Natural killer cell treated with Interleukin-12 subunit alpha and Interleukin-12 subunit beta and Interleukin-15 and Interleukin-18, amount 100 ng/mL, for 72 hours (primary cell): ENCODE measurements at regions not wholly inside any gene's neighbourhood (a gene's known extent, or its start where the extent isn't known, plus 50 kb on each side); places are given as distances from the start of the nearest gene placed in this dataset.

Source experiments
- ATAC-seq, 2 donors: fragments of 150-1000 bp; cut with Tn5 transposase in 1 of 2; sonication (Bioruptor Pico), chemical (Tn5 transposase) in 1 of 2; 2 replicates each; pipeline ENCODE4 v1.10.0; 2021
- DNase-seq: peaks from one replicate; pipeline ENCODE4 v3.0.0; 2022; ENCODE audit warnings: low spot score
- H3K27ac Mint-ChIP-seq, 2 donors: 1 replicate in 1 of 2; 2 replicates in 1 of 2; pipeline ENCODE4 v1.8.0; 2022; ENCODE audit warnings: mixed read lengths in 2 of 2, mild to moderate bottlenecking in 1 of 2, moderate library complexity in 1 of 2
- H3K27me3 Mint-ChIP-seq, 2 donors: 1 replicate in 1 of 2; 2 replicates in 1 of 2; pipeline ENCODE4 v1.8.0; 2022; ENCODE audit warnings: mixed read lengths in 2 of 2
- H3K36me3 Mint-ChIP-seq: one replicate; pipeline ENCODE4 v1.8.0; 2022; ENCODE audit warnings: mixed read lengths
- H3K4me1 Mint-ChIP-seq, 2 donors: 1 replicate in 1 of 2; 2 replicates in 1 of 2; pipeline ENCODE4 v1.8.0; 2022; ENCODE audit warnings: low read depth in 2 of 2, mixed read lengths in 2 of 2, mild to moderate bottlenecking in 1 of 2
- H3K4me3 Mint-ChIP-seq: one replicate; pipeline ENCODE4 v1.8.0; 2022; ENCODE audit warnings: mixed read lengths
- H3K9me3 Mint-ChIP-seq: 2 replicates; pipeline ENCODE4 v1.8.0; 2022; ENCODE audit warnings: mixed read lengths

DNA sequence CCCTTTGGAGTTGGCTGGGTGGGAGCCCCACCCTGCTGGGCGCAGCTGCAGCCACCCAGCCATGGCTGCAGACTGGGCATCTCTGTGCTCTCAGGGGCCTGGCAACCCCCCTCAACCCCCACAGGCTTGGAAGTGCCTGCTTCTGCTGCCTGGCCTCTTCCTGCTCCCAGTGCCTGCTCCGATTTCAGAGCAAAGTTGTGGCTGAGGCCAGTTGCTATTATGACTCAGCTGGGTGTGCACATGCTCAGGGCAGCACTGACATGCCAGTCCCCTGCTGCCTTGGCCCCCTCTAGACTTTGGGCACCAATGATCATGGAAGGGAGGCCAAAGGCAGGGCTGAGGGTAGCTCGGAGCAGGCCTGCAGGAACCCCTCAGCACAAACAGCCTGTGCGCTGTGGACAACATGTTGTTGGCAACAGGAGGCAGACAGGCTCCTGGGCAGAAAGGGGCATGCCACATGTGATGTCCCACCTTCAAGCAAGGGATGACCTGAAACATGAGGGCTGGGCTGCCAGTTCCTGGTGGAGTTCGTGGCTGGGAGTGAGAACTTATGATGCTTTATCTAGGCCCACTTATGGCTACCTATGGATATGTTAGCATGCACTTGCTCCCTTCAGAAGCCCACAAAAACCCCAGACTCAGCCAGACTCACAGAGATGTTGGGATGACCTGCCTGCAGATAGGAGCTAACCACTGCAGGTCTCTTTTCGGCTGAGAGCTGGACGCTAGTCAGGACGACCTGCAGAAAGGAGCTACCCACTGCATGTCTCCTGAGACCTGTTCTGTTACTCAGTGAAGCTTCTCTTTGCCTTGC lies 96.4 kb upstream of the AMOTL1 start:
- H3K36me3 Mint-ChIP-seq: no peaks in the 10 kb centered on the region
- peaks cover 3 to 8% of the 10 kb centered on the region in 2 donors for H3K27me3 Mint-ChIP-seq
- no peaks in the 10 kb centered on the region for H3K9me3 Mint-ChIP-seq
- no peak overlapping the region for H3K4me3 Mint-ChIP-seq
- no peak overlapping the region for H3K27ac Mint-ChIP-seq
- no peaks in the 10 kb centered on the region for H3K4me1 Mint-ChIP-seq
- peak in 1 of 2 donors; percentile 11 for ATAC-seq
- no peak for DNase-seq

DNA sequence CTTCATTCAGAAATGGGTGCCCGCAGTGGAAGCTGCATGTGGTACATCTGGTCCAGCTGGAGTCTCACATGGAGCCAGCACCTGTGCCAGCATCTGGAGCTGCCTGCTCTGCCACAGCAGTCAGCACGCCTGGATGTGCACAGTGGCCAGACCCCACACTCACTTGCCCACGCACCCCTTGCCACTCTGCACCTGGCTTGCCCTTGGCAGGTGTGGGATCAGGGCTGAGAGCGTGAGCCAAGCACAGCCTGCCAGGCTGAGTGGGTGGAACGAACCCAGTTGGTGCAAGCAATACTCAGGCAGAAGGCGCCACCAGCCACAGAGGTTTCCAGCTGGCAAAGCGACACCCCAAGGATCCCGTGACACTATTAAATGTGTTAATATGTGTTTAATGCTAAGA lies 95.5 kb upstream of the AMOTL1 start:
- Mint-ChIP-seq H3K27me3 (peaks cover 0 to 8% of the 10 kb centered on the region in 2 donors), H3K4me3 (no peak overlapping the region)

DNA sequence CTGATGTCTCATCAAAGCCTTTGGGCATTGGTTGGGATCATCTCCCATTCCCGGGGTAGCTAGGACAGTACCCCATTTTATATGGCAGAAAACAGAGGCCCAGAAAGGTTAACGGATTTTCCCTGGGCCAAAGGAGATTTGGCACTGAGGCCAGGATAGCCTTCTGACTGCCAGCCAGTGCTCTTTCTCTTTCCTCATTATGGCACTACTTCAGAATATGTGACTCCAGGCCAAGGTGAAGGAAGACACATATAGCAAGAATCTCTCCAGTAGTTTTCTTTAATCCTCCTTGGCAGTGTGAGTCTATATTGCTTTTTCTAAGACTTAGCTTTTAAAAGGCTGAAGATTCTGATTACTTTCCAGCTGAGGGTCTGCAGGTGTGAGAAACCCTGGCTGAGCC lies 94.8 kb upstream of the AMOTL1 start:
- no peak overlapping the region for H3K27ac Mint-ChIP-seq
- H3K27me3 Mint-ChIP-seq: peaks cover 0 to 6% of the 10 kb centered on the region in 2 donors
- ATAC-seq (no peak), DNase-seq (no peak)
- no peak overlapping the region for H3K4me3 Mint-ChIP-seq
- H3K4me1 Mint-ChIP-seq: no peaks in the 10 kb centered on the region
- no peaks in the 10 kb centered on the region for H3K36me3 Mint-ChIP-seq
- no peaks in the 10 kb centered on the region for H3K9me3 Mint-ChIP-seq

More for the DNA sequence above, 95.5 kb upstream of the AMOTL1 start:
- no peaks in the 10 kb centered on the region for H3K9me3 Mint-ChIP-seq
- DNase-seq (no peak), ATAC-seq (no peak)
- H3K4me1 Mint-ChIP-seq: no peaks in the 10 kb centered on the region
- H3K36me3 Mint-ChIP-seq: no peaks in the 10 kb centered on the region
- no peak overlapping the region for H3K27ac Mint-ChIP-seq

DNA sequence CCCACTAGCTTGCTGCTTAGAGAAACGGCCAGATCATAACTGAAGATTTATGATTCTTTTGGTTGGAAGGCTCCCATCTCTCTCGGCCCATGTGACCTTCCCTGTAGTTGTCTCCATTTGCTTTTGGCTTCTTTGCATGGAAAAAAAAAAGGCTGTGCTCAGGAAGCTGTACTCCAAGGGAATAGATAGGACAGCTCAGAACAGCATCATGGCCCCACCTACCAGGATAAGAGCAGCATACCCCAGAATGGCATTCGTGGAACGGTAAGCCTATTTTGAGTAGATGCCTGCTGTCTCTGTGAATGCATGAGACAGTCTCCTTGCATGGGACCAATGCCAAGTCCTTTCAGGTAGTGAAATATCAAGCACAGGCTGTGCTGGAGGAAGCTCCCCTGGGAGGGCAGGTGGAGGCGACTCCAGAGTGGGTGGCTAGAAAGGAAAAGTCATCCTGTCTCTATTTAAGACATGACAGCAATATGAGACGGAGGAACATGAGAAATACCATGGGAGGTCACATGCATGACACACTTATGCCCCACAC lies 94.1 kb upstream of the AMOTL1 start:
- H3K9me3 Mint-ChIP-seq: no peaks in the 10 kb centered on the region
- H3K36me3 Mint-ChIP-seq: no peaks in the 10 kb centered on the region
- no peak overlapping the region for H3K27ac Mint-ChIP-seq
- ATAC-seq (no peak), DNase-seq (no peak)
- peaks cover 0 to 6% of the 10 kb centered on the region in 2 donors for H3K27me3 Mint-ChIP-seq
- no peaks in the 10 kb centered on the region for H3K4me1 Mint-ChIP-seq
- no peak overlapping the region for H3K4me3 Mint-ChIP-seq

DNA sequence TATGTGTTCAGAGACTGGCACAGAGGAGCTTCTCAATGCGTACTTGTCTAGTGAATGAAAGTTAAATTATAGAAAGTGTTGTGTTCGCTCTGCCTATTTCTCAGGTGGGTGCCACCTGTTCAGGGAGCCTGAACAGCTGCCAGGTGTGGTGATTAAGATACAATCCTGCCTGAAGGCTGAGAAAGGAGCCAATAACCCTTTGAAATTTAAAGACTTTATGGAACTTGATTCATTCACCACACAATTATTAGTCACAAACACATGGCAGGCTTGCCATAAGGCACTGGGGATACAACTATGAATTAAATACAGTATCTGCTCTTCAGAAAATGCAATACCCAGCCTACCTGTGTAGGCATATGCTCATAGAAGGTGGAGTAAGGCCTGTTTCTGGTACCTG lies 92.9 kb upstream of the AMOTL1 start:
- DNase-seq (no peak), ATAC-seq (no peak)
- Mint-ChIP-seq H3K4me3 (no peak overlapping the region), H3K4me1 (no peaks in the 10 kb centered on the region), H3K36me3 (no peaks in the 10 kb centered on the region), H3K27me3 (peaks cover 0 to 3% of the 10 kb centered on the region in 2 donors), H3K27ac (no peak overlapping the region), H3K9me3 (no peaks in the 10 kb centered on the region)

DNA sequence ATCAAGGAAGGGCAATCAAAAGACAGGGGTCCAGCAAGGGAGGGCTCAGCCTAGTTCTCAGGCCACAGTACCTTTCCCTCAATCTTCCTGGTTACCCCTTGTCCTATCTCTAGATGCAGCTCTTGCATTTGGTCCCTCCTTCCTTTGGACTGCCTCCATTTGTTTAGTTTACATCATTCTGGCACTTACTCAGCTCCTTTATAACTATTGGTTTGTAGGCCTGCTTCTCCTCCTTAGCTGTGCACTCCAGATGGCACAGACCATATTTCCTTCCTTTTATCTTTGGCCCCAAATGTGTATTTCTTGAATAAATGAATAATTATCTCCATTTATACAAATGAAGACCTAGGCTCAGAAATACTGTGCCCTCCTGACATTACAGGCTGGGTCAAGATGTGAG lies 92.3 kb upstream of the AMOTL1 start:
- Mint-ChIP-seq H3K4me3 (no peak overlapping the region), H3K27ac (no peak overlapping the region), H3K9me3 (no peaks in the 10 kb centered on the region), H3K36me3 (no peaks in the 10 kb centered on the region), H3K4me1 (no peaks in the 10 kb centered on the region), H3K27me3 (peaks cover 3% of the 10 kb centered on the region in 2 donors)
- no peak for DNase-seq
- ATAC-seq: no peak

DNA sequence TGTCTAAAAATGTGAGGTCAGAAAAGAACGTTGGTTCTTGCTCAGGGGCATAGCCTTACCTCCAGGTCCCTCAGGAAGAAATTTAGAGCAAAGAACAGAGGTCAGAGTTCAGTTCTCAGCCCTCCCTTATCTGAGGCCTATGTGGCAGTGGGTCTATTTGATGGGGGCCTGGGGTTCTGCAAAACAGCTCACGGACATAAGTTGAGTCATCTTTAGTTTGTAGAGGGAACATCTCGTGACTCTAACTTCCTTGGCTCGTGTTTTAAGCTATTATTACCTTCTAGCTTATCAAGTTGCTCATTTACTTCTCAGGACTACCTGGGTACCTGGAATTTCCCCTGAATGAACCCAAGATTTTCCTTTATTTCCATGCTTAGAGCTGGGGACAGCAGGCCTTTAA lies 91.3 kb upstream of the AMOTL1 start:
- H3K4me3 Mint-ChIP-seq: no peak overlapping the region
- H3K4me1 Mint-ChIP-seq: no peaks in the 10 kb centered on the region

DNA sequence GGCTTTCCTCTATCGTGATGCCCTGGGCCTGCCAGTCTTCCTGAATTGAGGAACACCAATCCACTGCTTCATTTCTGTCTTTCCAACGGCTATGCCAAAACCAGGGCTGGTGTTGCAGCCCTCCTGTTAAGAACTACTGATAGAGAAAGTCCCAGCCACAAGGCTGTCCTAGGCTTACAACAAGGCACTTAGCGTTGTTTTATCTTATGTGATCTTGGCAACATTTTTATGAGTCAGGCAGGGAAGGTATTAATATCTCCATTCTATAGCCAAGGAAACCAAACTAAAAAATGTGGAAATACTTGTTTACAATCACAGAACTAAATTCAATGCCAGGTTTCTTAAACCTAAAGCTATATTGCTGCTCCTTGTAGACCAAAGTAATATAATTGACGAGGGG lies 89.9 kb upstream of the AMOTL1 start:
- H3K4me1 Mint-ChIP-seq: no peaks in the 10 kb centered on the region
- no peak overlapping the region for H3K4me3 Mint-ChIP-seq
- H3K27me3 Mint-ChIP-seq: peaks cover 8 to 11% of the 10 kb centered on the region in 2 donors
- no peak overlapping the region for H3K27ac Mint-ChIP-seq
- H3K36me3 Mint-ChIP-seq: no peaks in the 10 kb centered on the region
- no peaks in the 10 kb centered on the region for H3K9me3 Mint-ChIP-seq
- DNase-seq: no peak
- ATAC-seq: no peak

More for the DNA sequence above, 91.3 kb upstream of the AMOTL1 start:
- DNase-seq (no peak), ATAC-seq (no peak)
- Mint-ChIP-seq H3K36me3 (no peaks in the 10 kb centered on the region), H3K27ac (no peak overlapping the region), H3K9me3 (no peaks in the 10 kb centered on the region), H3K27me3 (peaks cover 7 to 8% of the 10 kb centered on the region in 2 donors)

DNA sequence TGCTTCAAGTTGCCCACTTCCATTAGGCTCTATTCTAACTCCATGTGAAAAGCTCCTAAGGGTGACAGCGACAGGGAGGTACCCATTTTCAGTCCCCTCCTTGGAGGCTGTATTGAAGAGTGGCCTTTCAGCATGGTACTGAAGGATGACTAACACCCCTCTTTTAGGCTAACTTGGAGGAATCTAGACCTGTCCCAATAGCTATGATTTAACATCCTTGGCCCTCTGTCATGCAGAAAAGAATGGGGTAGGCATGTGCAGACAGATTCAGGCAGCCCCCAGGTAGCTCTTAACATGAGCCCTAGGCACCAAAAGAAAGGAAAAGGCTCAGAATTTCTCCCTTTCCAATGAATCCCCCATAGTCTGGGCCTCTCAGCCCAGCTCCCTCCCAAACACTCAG lies 89.3 kb upstream of the AMOTL1 start:
- Mint-ChIP-seq H3K27ac (no peak overlapping the region), H3K4me1 (no peaks in the 10 kb centered on the region), H3K36me3 (no peaks in the 10 kb centered on the region), H3K4me3 (no peak overlapping the region), H3K27me3 (peaks cover 8 to 11% of the 10 kb centered on the region in 2 donors), H3K9me3 (no peaks in the 10 kb centered on the region)
- DNase-seq (no peak), ATAC-seq (no peak)

DNA sequence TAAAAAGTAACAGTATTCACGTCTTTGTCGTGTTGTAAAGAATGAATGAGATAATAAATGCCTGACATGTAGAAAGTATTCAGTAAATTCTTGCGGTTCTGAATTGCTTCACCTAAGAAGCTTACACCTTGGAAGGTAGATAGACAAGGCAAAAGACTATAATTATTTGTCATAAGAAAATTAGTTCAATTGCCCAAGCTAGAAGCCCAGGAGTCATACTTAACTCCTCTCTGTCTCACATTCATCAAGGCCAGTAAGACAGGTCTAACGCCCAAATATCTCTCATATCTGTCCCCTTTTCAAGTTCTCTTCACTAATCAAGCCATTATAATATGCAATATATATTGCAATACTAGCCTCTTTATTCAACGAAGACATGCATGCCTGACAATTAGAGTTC lies 87.7 kb upstream of the AMOTL1 start:
- no peak for ATAC-seq
- Mint-ChIP-seq H3K4me3 (no peak overlapping the region), H3K36me3 (no peaks in the 10 kb centered on the region), H3K27me3 (peaks cover 11 to 12% of the 10 kb centered on the region in 2 donors), H3K9me3 (peaks cover 3% of the 10 kb centered on the region), H3K4me1 (no peaks in the 10 kb centered on the region), H3K27ac (no peak overlapping the region)
- no peak for DNase-seq

DNA sequence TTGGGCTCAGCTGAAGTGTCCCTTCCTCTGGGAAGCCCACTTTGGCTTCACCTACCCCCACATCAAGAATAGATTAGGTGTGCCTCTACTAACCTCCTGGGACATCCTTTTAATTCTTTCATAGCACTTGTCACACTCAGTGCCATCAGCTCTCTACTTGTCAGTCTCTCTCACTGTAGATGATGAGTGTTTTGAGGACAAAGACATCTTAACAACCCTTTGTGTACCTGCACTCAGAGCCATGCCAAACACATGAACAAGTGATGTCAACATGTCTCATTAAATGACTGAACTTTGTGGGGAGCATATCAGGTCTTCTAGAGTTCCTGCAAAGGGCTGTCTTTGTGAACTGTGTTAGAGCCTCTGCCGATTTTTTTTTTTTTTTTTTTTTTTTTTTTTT lies 87.0 kb upstream of the AMOTL1 start:
- H3K27me3 Mint-ChIP-seq: peaks cover 14 to 17% of the 10 kb centered on the region in 2 donors
- H3K9me3 Mint-ChIP-seq: peaks cover 3% of the 10 kb centered on the region
- DNase-seq (no peak), ATAC-seq (no peak)
- H3K27ac Mint-ChIP-seq: no peak overlapping the region
- no peaks in the 10 kb centered on the region for H3K4me1 Mint-ChIP-seq
- H3K4me3 Mint-ChIP-seq: no peak overlapping the region
- no peaks in the 10 kb centered on the region for H3K36me3 Mint-ChIP-seq

DNA sequence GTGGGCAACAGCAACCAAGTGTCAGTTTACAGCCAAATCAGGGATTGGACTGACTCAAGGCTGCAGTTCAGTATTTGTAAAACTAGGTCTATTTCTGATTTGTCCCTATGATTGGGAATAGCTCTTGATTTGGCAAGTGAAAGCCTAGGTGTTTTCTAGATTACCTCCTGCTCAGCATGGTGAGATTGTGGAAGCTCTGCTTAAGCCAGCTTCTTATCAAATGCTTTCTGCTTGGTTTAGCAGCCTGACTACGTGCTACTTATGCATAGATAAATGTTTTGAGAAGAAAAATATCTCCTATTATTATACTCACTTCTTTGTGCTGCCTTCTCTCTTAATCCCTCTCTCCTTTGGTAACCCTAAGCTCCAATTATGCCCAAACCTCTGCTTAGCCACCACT lies 86.3 kb upstream of the AMOTL1 start:
- H3K36me3 Mint-ChIP-seq: no peaks in the 10 kb centered on the region
- peaks cover 14 to 17% of the 10 kb centered on the region in 2 donors for H3K27me3 Mint-ChIP-seq
- ATAC-seq: no peak
- no peaks in the 10 kb centered on the region for H3K4me1 Mint-ChIP-seq
- no peak for DNase-seq
- H3K27ac Mint-ChIP-seq: no peak overlapping the region
- no peak overlapping the region for H3K4me3 Mint-ChIP-seq
- H3K9me3 Mint-ChIP-seq: peaks cover 3% of the 10 kb centered on the region

DNA sequence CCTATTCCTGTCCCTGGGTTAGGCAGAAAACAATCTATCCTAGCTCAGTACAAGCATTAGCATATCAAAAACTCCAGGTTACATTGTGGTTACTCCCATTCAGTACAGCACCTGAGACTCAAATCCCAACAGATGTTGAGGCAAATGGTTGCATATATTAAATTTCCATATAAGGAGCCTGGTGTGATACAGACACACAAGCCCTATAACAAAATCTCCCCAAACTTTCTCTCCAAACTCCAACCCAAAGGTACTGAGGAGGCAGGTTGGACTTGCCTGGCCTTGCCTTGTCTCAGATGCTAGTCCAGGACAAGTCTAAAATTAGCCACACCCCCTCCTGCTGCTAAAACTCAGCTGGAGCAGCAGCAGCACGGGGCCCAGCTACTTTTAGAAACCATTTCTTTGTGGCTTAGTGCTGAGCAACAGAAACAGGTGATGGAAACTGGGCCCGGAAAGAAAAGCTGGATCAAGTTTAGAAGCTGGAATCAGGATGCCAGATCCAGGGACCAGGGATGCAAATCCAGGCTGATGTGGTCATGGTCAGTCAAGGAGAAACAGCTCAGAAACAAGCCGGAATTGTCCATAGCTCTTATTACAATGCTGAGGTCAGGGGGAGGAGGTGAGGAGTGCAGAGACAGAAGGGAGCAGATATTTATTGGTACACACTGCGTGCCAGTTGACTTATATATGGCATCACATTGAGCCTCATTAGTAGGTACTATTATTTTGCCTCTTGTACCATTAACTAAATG lies 73.7 kb upstream of the AMOTL1 start:
- Mint-ChIP-seq H3K4me3 (no peak overlapping the region), H3K27ac (no peak overlapping the region), H3K36me3 (no peaks in the 10 kb centered on the region), H3K27me3 (peaks cover 21 to 36% of the 10 kb centered on the region in 2 donors), H3K9me3 (no peaks in the 10 kb centered on the region), H3K4me1 (no peaks in the 10 kb centered on the region)
- DNase-seq (no peak), ATAC-seq (no peak)

DNA sequence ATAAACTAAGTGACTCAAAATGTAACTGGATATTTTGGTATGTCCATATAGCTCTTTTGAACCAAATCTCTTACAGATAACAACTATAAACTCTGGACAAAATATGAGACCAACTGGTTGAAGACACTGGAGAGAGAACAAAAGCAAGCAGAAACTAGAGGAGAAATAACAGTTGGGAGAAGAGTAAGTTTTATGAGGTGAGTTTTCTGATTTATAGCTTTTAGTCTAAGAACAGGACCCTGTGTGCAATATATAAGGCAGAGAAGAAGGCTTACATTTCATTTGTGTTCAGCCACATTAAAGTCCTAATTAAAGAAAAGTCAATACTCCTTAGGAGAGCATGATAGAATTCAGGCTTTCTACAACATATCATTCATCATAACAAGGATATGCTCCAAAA lies 71.0 kb upstream of the AMOTL1 start:
- Mint-ChIP-seq H3K27me3 (peaks cover 22 to 54% of the 10 kb centered on the region in 2 donors), H3K9me3 (no peaks in the 10 kb centered on the region), H3K4me3 (no peak overlapping the region), H3K36me3 (no peaks in the 10 kb centered on the region), H3K4me1 (no peaks in the 10 kb centered on the region), H3K27ac (no peak overlapping the region)
- ATAC-seq: no peak
- no peak for DNase-seq
